HG03558 (cell line): ENCODE measurements at regions not wholly inside any gene's neighbourhood (a gene's known extent, or its start where the extent isn't known, plus 50 kb on each side); places are given as distances from the start of the nearest gene placed in this dataset.

Experiments
- ATAC-seq: cut with Tn5 transposase; IDR thresholded peaks from one replicate; pipeline ENCODE4 v1.9.1; 2021; ENCODE audit warnings: moderate number of reproducible peaks; ENCODE audit not compliant: unreplicated experiment; ENCODE audit errors: extremely low read depth

DNA sequence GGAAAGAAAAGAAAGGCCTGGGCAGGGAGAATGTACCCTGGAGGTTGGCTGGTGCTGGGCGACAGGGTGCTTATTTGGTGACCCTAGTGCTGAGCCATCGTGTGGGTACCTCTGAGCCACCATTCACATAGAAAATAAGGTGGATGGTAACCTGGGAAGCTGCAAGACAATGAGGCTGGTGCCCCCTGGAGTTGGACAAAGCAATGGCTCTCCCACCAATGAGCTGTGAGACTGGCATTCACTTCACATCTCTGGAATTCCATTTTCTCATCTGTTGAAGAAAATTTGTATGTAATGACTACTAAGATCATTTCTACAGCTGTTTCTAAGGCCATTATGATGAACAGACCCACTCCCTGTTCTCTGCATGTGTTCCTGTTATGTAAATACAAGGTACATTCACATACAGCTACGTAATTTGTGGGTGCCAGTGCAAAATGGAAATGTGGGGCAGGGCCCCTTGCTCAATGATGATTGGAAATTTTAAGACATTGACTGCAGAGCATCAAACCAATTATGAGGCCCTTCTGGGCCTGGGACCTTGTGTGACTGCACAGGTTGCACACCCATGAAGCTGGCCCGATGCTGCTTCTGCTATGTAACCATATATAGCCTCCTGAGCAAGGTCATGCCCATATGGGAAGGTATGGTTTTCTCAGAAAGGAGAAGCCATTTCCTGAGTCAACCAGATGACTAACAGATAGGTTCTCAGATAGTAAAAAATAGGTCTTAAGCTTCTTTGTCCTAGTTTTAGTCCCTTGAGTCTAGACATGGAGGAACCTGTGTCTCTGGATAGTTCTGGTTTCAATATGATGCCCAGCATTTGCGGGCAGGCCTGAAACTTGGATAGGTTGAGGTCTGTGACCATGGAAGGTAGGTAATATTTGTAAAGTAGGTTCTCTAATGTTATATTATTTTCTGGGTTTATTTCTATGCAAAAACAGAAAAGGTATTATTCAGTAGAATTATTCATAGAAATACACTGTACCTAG is 63.4 kb upstream of the IGF1 start:
- ATAC-seq, result no peak

- ATAC-seq, result no peak
Observed at GRCh38 chr12:102542816-102543440, 62.6 kb upstream of the IGF1 start.

GRCh38 chr12:102540815-102541385 is 60.5 kb upstream of the IGF1 start:
- no peak for ATAC-seq

- ATAC-seq, result no peak
Observed at GRCh38 chr12:102539651-102540553, 59.5 kb upstream of the IGF1 start.

- ATAC-seq, result no peak
Observed at GRCh38 chr12:102535306-102535705, 54.9 kb upstream of the IGF1 start.

- ATAC-seq, result no peak
Observed at GRCh38 chr12:102534899-102535298, 54.5 kb upstream of the IGF1 start.

DNA sequence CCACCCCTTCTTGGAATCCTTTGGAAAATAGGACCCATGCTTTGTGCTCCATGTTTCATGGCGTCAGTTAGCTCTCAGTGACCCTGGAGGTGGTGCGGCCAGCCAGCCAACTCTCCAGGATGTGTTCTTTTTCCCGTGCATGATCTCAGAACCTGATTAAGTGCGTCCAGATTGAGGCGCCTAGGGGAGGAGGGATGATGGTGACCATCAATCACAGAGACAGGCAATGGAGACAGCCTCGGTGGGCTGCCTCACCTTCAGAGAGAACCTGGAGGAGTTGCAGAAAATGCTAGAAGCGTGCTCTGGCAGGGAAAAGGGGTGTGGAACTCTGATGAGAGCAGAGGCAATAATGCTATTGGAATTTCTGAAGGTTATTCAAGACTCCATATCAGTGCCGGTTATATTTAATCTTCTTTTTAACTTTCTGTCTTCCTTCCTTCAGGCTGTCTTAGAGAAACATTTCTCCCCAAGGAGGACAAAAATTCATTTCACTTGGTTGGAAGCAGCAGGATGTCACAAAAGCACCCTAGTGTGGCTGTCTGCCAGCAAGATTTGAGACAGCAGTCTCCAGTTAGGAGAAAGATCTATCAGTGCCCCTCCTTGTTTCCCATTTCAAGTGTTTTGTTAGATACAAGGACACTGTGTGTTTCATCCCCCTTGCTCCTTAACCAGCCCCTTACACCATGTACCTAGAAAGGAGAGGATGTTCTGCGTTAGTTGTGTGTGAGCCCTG is 53.3 kb upstream of the IGF1 start:
- no peak for ATAC-seq
